Colonic mucosa (tissue), 4 donors: ENCODE measurements at regions not wholly inside any gene's neighbourhood (a gene's known extent, or its start where the extent isn't known, plus 50 kb on each side); places are given as distances from the start of the nearest gene placed in this dataset.

Source experiments
- DNase-seq: peaks from one replicate; pipeline ENCODE4 v3.0.0-alpha.2; 2020
- H3K27ac ChIP-seq: fragments of 200-600 bp; one replicate; pipeline ENCODE4 v1.8.0; 2021
- H3K27me3 ChIP-seq: fragments of 200-600 bp; one replicate; pipeline ENCODE4 v1.8.0; 2021
- H3K36me3 ChIP-seq: fragments of 200-600 bp; one replicate; pipeline ENCODE4 v1.8.0; 2021
- H3K4me1 ChIP-seq: fragments of 200-600 bp; one replicate; pipeline ENCODE4 v1.8.0; 2021; ENCODE audit warnings: mild to moderate bottlenecking
- H3K4me3 ChIP-seq: fragments of 200-600 bp; one replicate; pipeline ENCODE4 v1.8.0; 2021
- H3K9ac ChIP-seq, 2 donors: one replicate each; pipeline ENCODE4 v1.7.0; 2013; ENCODE audit warnings: control low read depth in 2 of 2, low read depth in 2 of 2, low read length in 2 of 2
- H3K9me3 ChIP-seq: fragments of 200-600 bp; one replicate; pipeline ENCODE4 v1.8.0; 2021
- CTCF ChIP-seq: fragments of 200-600 bp; IDR thresholded peaks from one replicate; pipeline ENCODE4 v1.8.0; 2022; ENCODE audit warnings: antibody characterized with exemption, mild to moderate bottlenecking
- intact Hi-C: fragments of 100-400 bp; cut with DNase I; formaldehyde crosslinking; loops from one replicate; pipeline ENCODE4 v1.14.1; 2022
- donor health status: healthy.
- donor health status: DM: no; HTN: no; CAD: no.
- donor health status: DM: no; HTN: no; CAD: no.

GRCh38 chr4:54371173-54371572 lies 142.1 kb downstream of the PDGFRA start:
- no peaks in the 10 kb centered on the region for H3K4me1 ChIP-seq
- no peak for DNase-seq
- no peak overlapping the region for H3K27ac ChIP-seq
- no peaks in the 10 kb centered on the region for H3K27me3 ChIP-seq
- TF ChIP-seq CTCF: no peak
- intact Hi-C loops: no loop called here
- H3K36me3 ChIP-seq: no peaks in the 10 kb centered on the region
- no peak overlapping the region for H3K9ac ChIP-seq
- H3K4me3 ChIP-seq: no peak overlapping the region
- H3K9me3 ChIP-seq: no peaks in the 10 kb centered on the region

GRCh38 chr4:54372951-54373350 lies 143.9 kb downstream of the PDGFRA start:
- intact Hi-C loops: no loop called here

GRCh38 chr4:54373718-54374210 lies 144.7 kb downstream of the PDGFRA start:
- no peak overlapping the region for H3K9ac ChIP-seq
- no peaks in the 10 kb centered on the region for H3K27me3 ChIP-seq
- no peaks in the 10 kb centered on the region for H3K9me3 ChIP-seq
- intact Hi-C loops: no loop called here
- no peak overlapping the region for H3K27ac ChIP-seq
- no peak for DNase-seq
- no peak overlapping the region for H3K4me3 ChIP-seq
- no peaks in the 10 kb centered on the region for H3K36me3 ChIP-seq
- H3K4me1 ChIP-seq: no peaks in the 10 kb centered on the region
- TF ChIP-seq CTCF: no peak

More at GRCh38 chr4:54372951-54373350, 143.9 kb downstream of the PDGFRA start:
- Histone ChIP-seq H3K9ac (no peak overlapping the region), H3K36me3 (no peaks in the 10 kb centered on the region), H3K27ac (no peak overlapping the region), H3K9me3 (no peaks in the 10 kb centered on the region), H3K27me3 (no peaks in the 10 kb centered on the region), H3K4me3 (no peak overlapping the region), H3K4me1 (no peaks in the 10 kb centered on the region)
- DNase-seq: no peak
- TF ChIP-seq CTCF: no peak

- H3K27me3 ChIP-seq: no peaks in the 10 kb centered on the region
- intact Hi-C loops: no loop called here
- no peaks in the 10 kb centered on the region for H3K36me3 ChIP-seq
- no peak for TF ChIP-seq CTCF
- H3K27ac ChIP-seq: no peak overlapping the region
- no peak overlapping the region for H3K4me3 ChIP-seq
- no peaks in the 10 kb centered on the region for H3K4me1 ChIP-seq
- H3K9ac ChIP-seq: no peak overlapping the region
- no peaks in the 10 kb centered on the region for H3K9me3 ChIP-seq
- no peak for DNase-seq
Observed at GRCh38 chr4:54378461-54378860, 149.4 kb downstream of the PDGFRA start.

- H3K27me3 ChIP-seq: no peaks in the 10 kb centered on the region
- no peak for TF ChIP-seq CTCF
- no peaks in the 10 kb centered on the region for H3K4me1 ChIP-seq
- no peak overlapping the region for H3K9ac ChIP-seq
- no peaks in the 10 kb centered on the region for H3K9me3 ChIP-seq
- H3K36me3 ChIP-seq: no peaks in the 10 kb centered on the region
- intact Hi-C loops: loop anchor here (10.0 kb wide), 1 partner anchor 461 kb away; no protein-coding TSS in a partner anchor
- no peak overlapping the region for H3K27ac ChIP-seq
- no peak for DNase-seq
- no peak overlapping the region for H3K4me3 ChIP-seq
Observed at GRCh38 chr4:54384152-54384551, 155.1 kb downstream of the PDGFRA start.

GRCh38 chr4:54384563-54384962 lies 155.5 kb downstream of the PDGFRA start:
- DNase-seq: peak; percentile 38
- Histone ChIP-seq H3K4me1 (no peaks in the 10 kb centered on the region), H3K27me3 (no peaks in the 10 kb centered on the region), H3K27ac (no peak overlapping the region), H3K4me3 (no peak overlapping the region), H3K9me3 (no peaks in the 10 kb centered on the region), H3K36me3 (no peaks in the 10 kb centered on the region), H3K9ac (no peak overlapping the region)
- peak; percentile 26 for TF ChIP-seq CTCF
- intact Hi-C loops: loop anchor here (10.0 kb wide), 1 partner anchor 460 kb away; no protein-coding TSS in a partner anchor
